Ascending aorta (tissue), 2 donors: ENCODE measurements at regions not wholly inside any gene's neighbourhood (a gene's known extent, or its start where the extent isn't known, plus 50 kb on each side); places are given as distances from the start of the nearest gene placed in this dataset.

Source experiments
- DNase-seq, 2 donors: peaks; one replicate each; pipeline ENCODE4 v3.0.0-alpha.2; 2019; ENCODE audit warnings: low spot score in 2 of 2
- H3K27ac ChIP-seq, 2 donors: fragments of 200-600 bp; sonication (generic); one replicate each; pipeline ENCODE4 v1.5.1; 2016 to 2017; ENCODE audit warnings: mild to moderate bottlenecking in 1 of 2
- H3K27me3 ChIP-seq: fragments of 200-600 bp; sonication (generic); one replicate; pipeline ENCODE4 v1.5.1; 2017
- H3K36me3 ChIP-seq, 2 donors: fragments of 200-600 bp; sonication (generic); one replicate each; pipeline ENCODE4 v1.5.1; 2016
- H3K4me1 ChIP-seq, 2 donors: fragments of 200-600 bp; sonication (generic); one replicate each; pipeline ENCODE4 v1.5.1; 2016 to 2017; ENCODE audit warnings: mild to moderate bottlenecking in 1 of 2
- H3K4me3 ChIP-seq, 2 donors: fragments of 200-600 bp; sonication (generic); one replicate each; pipeline ENCODE4 v1.5.1; 2016 to 2017; ENCODE audit warnings: mild to moderate bottlenecking in 1 of 2
- H3K9me3 ChIP-seq, 2 donors: fragments of 200-600 bp; sonication (generic); one replicate each; pipeline ENCODE4 v1.5.1; 2016
- CTCF ChIP-seq, 3 experiments: fragments of 200-600 bp in 2 of 3; fragments of 450-650 bp in 1 of 3; sonication (generic) in 2 of 3; IDR thresholded peaks; one replicate each; pipeline ENCODE4 v1.5.1; 2016 to 2019; ENCODE audit warnings: antibody characterized with exemption in 3 of 3, mild to moderate bottlenecking in 1 of 3, moderate library complexity in 1 of 3
- intact Hi-C: fragments of 100-400 bp; cut with DNase I; formaldehyde crosslinking; loops from one replicate; pipeline ENCODE4 v1.15.1; 2023

- Histone ChIP-seq H3K9me3 (no peaks in the 10 kb centered on the region), H3K27me3 (no peaks in the 10 kb centered on the region), H3K27ac (no peak overlapping the region), H3K36me3 (no peaks in the 10 kb centered on the region), H3K4me3 (no peak overlapping the region), H3K4me1 (no peaks in the 10 kb centered on the region)
- intact Hi-C loops, result no loop called here
- DNase-seq, result no peak
- no peak for TF ChIP-seq CTCF (IDR thresholded peaks at IDR 0.05)
Measured at GRCh38 chr1:4022715-4023114, 122.6 kb upstream of the C1orf174 start.

GRCh38 chr1:4023678-4024077, 123.6 kb upstream of the C1orf174 start:
- no peak for DNase-seq
- no peak for TF ChIP-seq CTCF (IDR thresholded peaks at IDR 0.05)
- no peak overlapping the region for H3K27ac ChIP-seq
- H3K4me1 ChIP-seq, result no peaks in the 10 kb centered on the region
- no peak overlapping the region for H3K4me3 ChIP-seq
- intact Hi-C loops, result no loop called here
- no peaks in the 10 kb centered on the region for H3K36me3 ChIP-seq
- no peaks in the 10 kb centered on the region for H3K9me3 ChIP-seq
- no peaks in the 10 kb centered on the region for H3K27me3 ChIP-seq

GRCh38 chr1:4024811-4025210, 124.7 kb upstream of the C1orf174 start:
- intact Hi-C loops, result no loop called here
- Histone ChIP-seq H3K27ac (no peak overlapping the region), H3K9me3 (no peaks in the 10 kb centered on the region), H3K27me3 (no peaks in the 10 kb centered on the region), H3K4me3 (no peak overlapping the region), H3K4me1 (no peaks in the 10 kb centered on the region), H3K36me3 (no peaks in the 10 kb centered on the region)
- no peak for TF ChIP-seq CTCF (IDR thresholded peaks at IDR 0.05)
- DNase-seq, result no peak

GRCh38 chr1:4025752-4026151, 125.7 kb upstream of the C1orf174 start:
- intact Hi-C loops, result no loop called here
- Histone ChIP-seq H3K36me3 (no peaks in the 10 kb centered on the region), H3K27ac (no peak overlapping the region), H3K27me3 (no peaks in the 10 kb centered on the region), H3K4me1 (no peaks in the 10 kb centered on the region), H3K4me3 (no peak overlapping the region), H3K9me3 (no peaks in the 10 kb centered on the region)
- DNase-seq, result no peak
- TF ChIP-seq CTCF (IDR thresholded peaks at IDR 0.05), result no peak

- Histone ChIP-seq H3K4me1 (no peaks in the 10 kb centered on the region), H3K9me3 (no peaks in the 10 kb centered on the region), H3K27me3 (no peaks in the 10 kb centered on the region), H3K36me3 (no peaks in the 10 kb centered on the region), H3K27ac (no peak overlapping the region), H3K4me3 (no peak overlapping the region)
- no peak for DNase-seq
- intact Hi-C loops, result no loop called here
- TF ChIP-seq CTCF (IDR thresholded peaks at IDR 0.05), result no peak
Measured at GRCh38 chr1:4027008-4027407, 126.9 kb upstream of the C1orf174 start.

GRCh38 chr1:4027492-4028138, 127.5 kb upstream of the C1orf174 start:
- no peaks in the 10 kb centered on the region for H3K4me1 ChIP-seq
- H3K36me3 ChIP-seq, result no peaks in the 10 kb centered on the region
- H3K4me3 ChIP-seq, result no peak overlapping the region
- no peaks in the 10 kb centered on the region for H3K9me3 ChIP-seq
- intact Hi-C loops, result no loop called here
- H3K27ac ChIP-seq, result no peak overlapping the region
- TF ChIP-seq CTCF (IDR thresholded peaks at IDR 0.05), result no peak
- H3K27me3 ChIP-seq, result no peaks in the 10 kb centered on the region
- DNase-seq, result no peak
